PC-3 (cell line): ENCODE measurements at regions not wholly inside any gene's neighbourhood (a gene's known extent, or its start where the extent isn't known, plus 50 kb on each side); places are given as distances from the start of the nearest gene placed in this dataset.

Experiments
- ATAC-seq: fragments of 200-7000 bp; cut with Tn5 transposase; 2 replicates; pipeline ENCODE4 v1.9.1; 2020; ENCODE audit warnings: mild to moderate bottlenecking, moderate library complexity
- BruUV-seq: library from RNA; stranded (reverse); fragments of 400-500 nt; replicated peaks from 2 replicates; lab custom pipeline; 2021; lab: Mats Ljungman, UMichigan
- CTCF ChIA-PET: fragments of 300-600 bp; sonication (Branson Sonifier 250); formaldehyde crosslinking; loops from one replicate; lab custom pipeline; 2022; ENCODE audit warnings: antibody characterized with exemption; lab: Charles Lee
- POLR2A ChIA-PET: fragments of 300-600 bp; sonication (Branson Sonifier 250); formaldehyde crosslinking; loops from one replicate; lab custom pipeline; 2022; ENCODE audit warnings: antibody characterized with exemption; ENCODE audit not compliant: unreplicated experiment; lab: Charles Lee
- DNase-seq: peaks from one replicate; pipeline ENCODE4 v3.0.0-alpha.2; 2015
- H2AFZ ChIP-seq: fragments of 300-600 bp; sonication (generic); 2 replicates; pipeline ENCODE4 v1.6.0; 2016; ENCODE audit warnings: antibody characterized with exemption, low read length
- H3F3A ChIP-seq: fragments of 300-600 bp; sonication (generic); one replicate; pipeline ENCODE4 v1.6.0; 2017; ENCODE audit warnings: antibody characterized with exemption, low read length, control low read depth, mild to moderate bottlenecking; ENCODE audit not compliant: unreplicated experiment
- H3K27ac ChIP-seq: fragments of 300-600 bp; sonication (generic); 2 replicates; pipeline ENCODE4 v1.5.1; 2016; ENCODE audit warnings: mild to moderate bottlenecking, low read length
- H3K27me3 ChIP-seq: fragments of 300-600 bp; sonication (generic); 2 replicates; pipeline ENCODE4 v1.6.1; 2016; ENCODE audit warnings: low read length, mixed read lengths
- H3K36me3 ChIP-seq: fragments of 300-600 bp; sonication (generic); 2 replicates; pipeline ENCODE4 v1.6.1; 2016; ENCODE audit warnings: low read depth, mixed run types, low read length, mixed read lengths
- H3K4me1 ChIP-seq: fragments of 300-600 bp; sonication (generic); 2 replicates; pipeline ENCODE4 v1.5.1; 2016; ENCODE audit warnings: low read length; ENCODE audit not compliant: insufficient read depth
- H3K4me2 ChIP-seq: fragments of 300-600 bp; sonication (generic); 2 replicates; pipeline ENCODE4 v1.6.0; 2016; ENCODE audit warnings: low read length
- H3K4me3 ChIP-seq: fragments of 300-600 bp; sonication (generic); 2 replicates; pipeline ENCODE4 v1.5.1; 2016; ENCODE audit warnings: mild to moderate bottlenecking, low read length, mixed read lengths
- H3K79me2 ChIP-seq: fragments of 300-600 bp; sonication (generic); 2 replicates; pipeline ENCODE4 v1.6.1; 2017; ENCODE audit warnings: low read length, mixed read lengths
- H3K9ac ChIP-seq: fragments of 300-600 bp; sonication (generic); 2 replicates; pipeline ENCODE4 v1.6.0; 2016; ENCODE audit warnings: mild to moderate bottlenecking, low read length
- H3K9me2 ChIP-seq: fragments of 300-600 bp; sonication (generic); replicated peaks from 2 replicates; pipeline ENCODE4 v1.6.1; 2016; ENCODE audit warnings: mixed run types, low read length, mixed read lengths
- H3K9me3 ChIP-seq: fragments of 300-600 bp; sonication (generic); 2 replicates; pipeline ENCODE4 v1.6.1; 2016; ENCODE audit warnings: low read length, mixed read lengths
- H4K20me1 ChIP-seq: fragments of 300-600 bp; sonication (generic); 2 replicates; pipeline ENCODE4 v1.6.1; 2016; ENCODE audit warnings: low read length, mixed read lengths
- EZH2 ChIP-seq: fragments of 300-600 bp; sonication (generic); IDR thresholded peaks from one replicate; pipeline ENCODE4 v1.6.1; 2017; ENCODE audit warnings: antibody characterized with exemption, mild to moderate bottlenecking, low read length; ENCODE audit not compliant: unreplicated experiment
- EZH2phosphoT487 ChIP-seq: fragments of 300-600 bp; sonication (generic); IDR thresholded peaks from 2 replicates; pipeline ENCODE4 v1.6.1; 2018; ENCODE audit warnings: mild to moderate bottlenecking, antibody characterized with exemption, low read length, borderline replicate concordance
- intact Hi-C: fragments of 100-400 bp; cut with micrococcal nuclease; formaldehyde crosslinking; loops from 2 replicates; pipeline ENCODE4 v1.9.0; 2023
- TF ChIP-seq, protein P1 (sequence below): fragments of 300-600 bp; sonication (generic); conservative IDR thresholded peaks from 2 replicates; pipeline ENCODE4 v1.5.1; 2017; ENCODE audit warnings: antibody characterized with exemption, low read depth, mild to moderate bottlenecking, low read length

GRCh38 chr13:44048326-44048725 lies 168.6 kb downstream of the LACC1 start:
- Histone ChIP-seq H3F3A (no peaks in the 10 kb centered on the region), H3K4me2 (no peak overlapping the region), H3K36me3 (no peaks in the 10 kb centered on the region), H3K9ac (no peak overlapping the region), H3K4me1 (peaks cover 38% of the 10 kb centered on the region), H3K9me2 (no peaks in the 10 kb centered on the region), H2AFZ (no peak overlapping the region), H3K27me3 (no peaks in the 10 kb centered on the region), H3K9me3 (no peaks in the 10 kb centered on the region), H3K4me3 (no peak overlapping the region), H3K79me2 (no peaks in the 10 kb centered on the region), H3K27ac (no peak overlapping the region), H4K20me1 (no peaks in the 10 kb centered on the region)
- BruUV-seq, result no TSS peak
- DNase-seq (peak; percentile 46), ATAC-seq (no peak)
- intact Hi-C loops, result loop anchor here (1.0 kb wide), 1 partner anchor 140 kb away; no protein-coding TSS in a partner anchor
- POLR2A ChIA-PET, result interaction anchor here (1.0 kb wide), 1 partner anchor 389 kb away, joined by 5 read pairs; no protein-coding TSS in a partner anchor
- CTCF ChIA-PET, result interaction anchor here (0.5 to 1.3 kb wide), 5 partner anchors 114 to 389 kb away, joined by 3 to 26 read pairs (median 4); no protein-coding TSS in a partner anchor
- TF ChIP-seq EZH2, result no peak
- TF ChIP-seq, protein P1, sequence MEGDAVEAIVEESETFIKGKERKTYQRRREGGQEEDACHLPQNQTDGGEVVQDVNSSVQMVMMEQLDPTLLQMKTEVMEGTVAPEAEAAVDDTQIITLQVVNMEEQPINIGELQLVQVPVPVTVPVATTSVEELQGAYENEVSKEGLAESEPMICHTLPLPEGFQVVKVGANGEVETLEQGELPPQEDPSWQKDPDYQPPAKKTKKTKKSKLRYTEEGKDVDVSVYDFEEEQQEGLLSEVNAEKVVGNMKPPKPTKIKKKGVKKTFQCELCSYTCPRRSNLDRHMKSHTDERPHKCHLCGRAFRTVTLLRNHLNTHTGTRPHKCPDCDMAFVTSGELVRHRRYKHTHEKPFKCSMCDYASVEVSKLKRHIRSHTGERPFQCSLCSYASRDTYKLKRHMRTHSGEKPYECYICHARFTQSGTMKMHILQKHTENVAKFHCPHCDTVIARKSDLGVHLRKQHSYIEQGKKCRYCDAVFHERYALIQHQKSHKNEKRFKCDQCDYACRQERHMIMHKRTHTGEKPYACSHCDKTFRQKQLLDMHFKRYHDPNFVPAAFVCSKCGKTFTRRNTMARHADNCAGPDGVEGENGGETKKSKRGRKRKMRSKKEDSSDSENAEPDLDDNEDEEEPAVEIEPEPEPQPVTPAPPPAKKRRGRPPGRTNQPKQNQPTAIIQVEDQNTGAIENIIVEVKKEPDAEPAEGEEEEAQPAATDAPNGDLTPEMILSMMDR, result peak; percentile 66

DNA sequence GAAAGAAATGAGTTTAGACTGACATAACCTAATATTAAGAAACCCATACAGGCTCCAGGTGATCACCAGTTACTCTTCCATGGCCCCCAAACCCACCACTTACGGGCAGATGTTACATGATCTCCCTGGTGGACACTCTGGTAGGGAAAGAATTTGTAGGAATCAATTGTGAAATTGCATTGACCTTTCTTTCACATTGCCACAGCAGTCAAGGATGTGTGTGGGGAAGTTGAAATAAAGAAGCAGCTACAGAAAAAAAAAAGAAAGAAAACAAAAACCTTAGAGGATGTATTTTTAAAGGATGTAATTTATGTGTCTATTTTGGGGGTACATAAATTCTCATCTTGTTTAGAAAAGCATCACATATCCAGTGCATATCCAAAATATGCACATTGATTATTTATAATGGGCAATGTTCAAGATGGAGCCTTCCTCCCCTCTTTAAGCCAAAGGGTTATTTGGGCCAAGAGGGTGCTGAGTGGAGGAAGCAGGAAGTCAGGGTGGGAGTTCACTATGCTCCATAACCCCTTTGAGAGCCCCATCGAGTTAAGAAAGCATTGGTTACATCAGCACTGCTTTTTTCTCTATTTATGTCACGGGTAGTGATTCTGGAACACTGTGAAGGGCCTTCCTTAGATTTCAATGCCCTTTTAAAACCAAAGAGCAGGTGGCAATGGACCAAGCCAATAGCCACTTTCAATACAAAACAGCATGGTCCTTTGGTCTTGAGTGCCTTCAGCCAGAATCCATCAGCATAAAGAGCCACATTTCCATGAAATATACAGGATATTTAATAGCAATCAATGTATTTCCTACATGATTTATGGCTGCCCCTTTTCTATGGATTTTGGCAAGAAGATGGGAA lies 169.6 kb downstream of the LACC1 start:
- no peaks in the 10 kb centered on the region for H3K9me2 ChIP-seq
- intact Hi-C loops, result no loop called here
- TF ChIP-seq EZH2 (no peak), EZH2phosphoT487 (no peak)
- TF ChIP-seq, protein P1, result no peak
- CTCF ChIA-PET, result interaction anchor here (0.6 to 1.0 kb wide), 2 partner anchors 141 to 386 kb away, joined by 3 to 6 read pairs; no protein-coding TSS in a partner anchor
- H3K27ac ChIP-seq, result no peak overlapping the region
- H4K20me1 ChIP-seq, result no peaks in the 10 kb centered on the region
- no TSS peak for BruUV-seq
- H2AFZ ChIP-seq, result no peak overlapping the region
- no peaks in the 10 kb centered on the region for H3F3A ChIP-seq
- H3K4me2 ChIP-seq, result no peak overlapping the region
- no peak for ATAC-seq
- H3K4me3 ChIP-seq, result no peak overlapping the region
- DNase-seq, result no peak
- H3K4me1 ChIP-seq, result peaks cover 37% of the 10 kb centered on the region
- no peaks in the 10 kb centered on the region for H3K79me2 ChIP-seq
- POLR2A ChIA-PET, result no interaction called here
- no peak overlapping the region for H3K9ac ChIP-seq
- no peaks in the 10 kb centered on the region for H3K9me3 ChIP-seq
- H3K27me3 ChIP-seq, result no peaks in the 10 kb centered on the region
- H3K36me3 ChIP-seq, result no peaks in the 10 kb centered on the region
